NCI-H1417 (cell line): ENCODE measurements at regions not wholly inside any gene's neighbourhood (a gene's known extent, or its start where the extent isn't known, plus 50 kb on each side); places are given as distances from the start of the nearest gene placed in this dataset.
"Not testable (repeated sequence)": the region's sequence is repeated elsewhere in the genome, so short reads cannot be mapped to it uniquely, and the experiment has no call there.

Experiments used
- DNase-seq, 3 experiments: peaks; one replicate each; lab custom pipeline; 2025; lab: John Stamatoyannopoulos, UW

GRCh38 chr16:62903961-62904502 lies 867.8 kb upstream of the CDH8 start:
- DNase-seq: no peak

GRCh38 chr16:62899737-62900136 lies 863.5 kb upstream of the CDH8 start:
- DNase-seq: no peak

- DNase-seq: no peak
Observed at GRCh38 chr16:62889097-62889496, 852.9 kb upstream of the CDH8 start.

GRCh38 chr16:62883509-62883908 lies 847.3 kb upstream of the CDH8 start:
- no peak for DNase-seq

- DNase-seq: no peak
Observed at GRCh38 chr16:62882552-62883221, 846.4 kb upstream of the CDH8 start.

- no peak for DNase-seq
Observed at GRCh38 chr16:62876133-62876532, 839.9 kb upstream of the CDH8 start.

- DNase-seq: no peak
Observed at GRCh38 chr16:62872339-62872738, 836.1 kb upstream of the CDH8 start.

GRCh38 chr16:62870554-62870953 lies 834.3 kb upstream of the CDH8 start:
- DNase-seq: no peak

GRCh38 chr16:62869837-62870236 lies 833.6 kb upstream of the CDH8 start:
- no peak for DNase-seq

- DNase-seq: no peak
Observed at GRCh38 chr16:62863139-62863538, 826.9 kb upstream of the CDH8 start.

- no peak for DNase-seq
Observed at GRCh38 chr16:62853887-62854286, 817.6 kb upstream of the CDH8 start.

- no peak for DNase-seq
Observed at GRCh38 chr16:62846399-62847057, 810.3 kb upstream of the CDH8 start.

GRCh38 chr16:62832214-62832613 lies 796.0 kb upstream of the CDH8 start:
- DNase-seq: no peak

- DNase-seq: no peak
Observed at GRCh38 chr16:62831235-62831850, 795.1 kb upstream of the CDH8 start.

GRCh38 chr16:62829607-62830006 lies 793.4 kb upstream of the CDH8 start:
- DNase-seq: no peak

GRCh38 chr16:62829084-62829483 lies 792.8 kb upstream of the CDH8 start:
- no peak for DNase-seq

GRCh38 chr16:62821824-62822223 lies 785.6 kb upstream of the CDH8 start:
- no peak for DNase-seq

GRCh38 chr16:62816971-62817519 lies 780.8 kb upstream of the CDH8 start:
- no peak for DNase-seq

GRCh38 chr16:62814891-62815290 lies 778.7 kb upstream of the CDH8 start:
- DNase-seq: no peak

GRCh38 chr16:62805221-62805857 lies 769.1 kb upstream of the CDH8 start:
- no peak for DNase-seq

- DNase-seq: no peak
Observed at GRCh38 chr16:62794724-62795123, 758.5 kb upstream of the CDH8 start.

- DNase-seq: not testable (repeated sequence)
Observed at GRCh38 chr16:62780081-62780480, 743.8 kb upstream of the CDH8 start.
